Activated B cell treated with CpG ODN at 0.5 μM for 24 hours (primary cell): ENCODE measurements at regions not wholly inside any gene's neighbourhood (a gene's known extent, or its start where the extent isn't known, plus 50 kb on each side); places are given as distances from the start of the nearest gene placed in this dataset.

Experiments used
- ATAC-seq: fragments of 200-7000 bp; cut with Tn5 transposase; one replicate; pipeline ENCODE4 v1.10.0; 2021; ENCODE audit warnings: low read depth, mild to moderate bottlenecking, moderate library complexity
- CTCF ChIA-PET: fragments of 350-600 bp; sonication (Branson Sonifier 250); formaldehyde crosslinking; loops from one replicate; lab custom pipeline; 2021; ENCODE audit warnings: antibody characterized with exemption; lab: Charles Lee
- POLR2A ChIA-PET: fragments of 350-600 bp; sonication (Branson Sonifier 250); formaldehyde crosslinking; loops from one replicate; lab custom pipeline; 2021; ENCODE audit warnings: antibody characterized with exemption; lab: Charles Lee
- DNase-seq: peaks from one replicate; pipeline ENCODE4 v3.0.0; 2022
- H3K27ac Mint-ChIP-seq: one replicate; pipeline ENCODE4 v1.8.0; 2020; ENCODE audit warnings: mixed read lengths
- H3K27me3 Mint-ChIP-seq: one replicate; pipeline ENCODE4 v1.8.0; 2021; ENCODE audit warnings: mixed read lengths
- H3K36me3 Mint-ChIP-seq: one replicate; pipeline ENCODE4 v1.8.0; 2021; ENCODE audit warnings: low read depth, mixed read lengths
- H3K4me1 Mint-ChIP-seq: one replicate; pipeline ENCODE4 v1.8.0; 2021; ENCODE audit warnings: mixed read lengths
- H3K4me3 Mint-ChIP-seq: one replicate; pipeline ENCODE4 v1.8.0; 2020; ENCODE audit warnings: mild to moderate bottlenecking, mixed read lengths
- H3K9me3 Mint-ChIP-seq: one replicate; pipeline ENCODE4 v1.8.0; 2020; ENCODE audit warnings: mixed read lengths
- CTCF ChIP-seq: fragments of 200-600 bp; IDR thresholded peaks from one replicate; pipeline ENCODE4 v1.8.0; 2022; ENCODE audit warnings: antibody characterized with exemption, mild to moderate bottlenecking
- intact Hi-C: fragments of 100-400 bp; cut with micrococcal nuclease; formaldehyde crosslinking; loops from one replicate; pipeline ENCODE4 v1.15.1; 2024

DNA sequence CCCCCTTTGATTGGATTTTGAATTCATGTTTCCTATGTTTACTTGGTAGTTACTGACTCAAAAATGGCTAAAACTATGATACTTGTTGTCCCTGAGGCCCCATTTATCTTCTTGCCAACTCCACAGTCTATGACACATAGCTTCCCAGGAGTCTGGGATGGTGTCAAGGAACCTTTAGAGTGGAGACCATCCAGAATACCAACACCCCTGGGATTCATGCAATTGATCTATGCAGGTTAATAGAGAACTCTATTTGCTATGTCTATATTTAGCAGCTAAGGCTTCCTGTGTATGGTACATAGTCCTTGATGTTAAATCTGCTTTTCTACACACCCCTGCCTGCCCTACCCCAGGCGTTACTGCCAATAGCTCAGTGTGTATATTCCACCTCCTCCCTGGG lies 218.5 kb upstream of the HDAC4 start:
- CTCF ChIA-PET = no interaction called here
- H3K9me3 Mint-ChIP-seq = peaks cover 9% of the 10 kb centered on the region
- POLR2A ChIA-PET = no interaction called here
- no peak for DNase-seq
- no peaks in the 10 kb centered on the region for H3K4me1 Mint-ChIP-seq
- no peaks in the 10 kb centered on the region for H3K36me3 Mint-ChIP-seq
- H3K27ac Mint-ChIP-seq = no peak overlapping the region
- ATAC-seq = no peak
- H3K4me3 Mint-ChIP-seq = no peak overlapping the region
- H3K27me3 Mint-ChIP-seq = peaks cover 8% of the 10 kb centered on the region
- TF ChIP-seq CTCF = no peak
- intact Hi-C loops = no loop called here

GRCh38 chr2:239616729-239617128 lies 215.9 kb upstream of the HDAC4 start:
- no peak overlapping the region for H3K4me3 Mint-ChIP-seq
- no peak for ATAC-seq

DNA sequence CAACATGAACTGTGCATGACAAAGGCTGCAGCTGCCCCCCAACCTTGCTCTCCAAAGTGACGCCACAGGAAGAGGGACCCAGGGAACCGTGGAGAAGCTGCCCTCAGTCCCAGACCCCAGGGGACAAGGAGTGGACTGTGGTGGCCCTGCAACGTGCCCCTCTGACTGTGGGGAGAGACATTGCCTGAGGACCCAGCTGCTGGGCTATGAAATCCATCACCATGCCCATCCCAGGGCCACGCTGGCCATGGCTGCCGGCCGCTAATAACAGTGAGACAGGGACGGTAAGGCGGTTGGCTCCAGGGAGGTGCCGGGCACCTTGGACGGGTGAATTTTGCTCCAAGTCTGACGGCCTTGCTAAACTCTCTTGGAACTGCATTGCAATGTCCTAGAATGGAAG lies 211.3 kb upstream of the HDAC4 start:
- intact Hi-C loops = no loop called here
- ATAC-seq (no peak), DNase-seq (no peak)
- ChIA-PET CTCF (no interaction called here), POLR2A (no interaction called here)
- no peak for TF ChIP-seq CTCF
- Mint-ChIP-seq H3K27me3 (peaks cover 6% of the 10 kb centered on the region), H3K4me3 (no peak overlapping the region), H3K4me1 (no peaks in the 10 kb centered on the region), H3K36me3 (no peaks in the 10 kb centered on the region), H3K9me3 (peaks cover 3% of the 10 kb centered on the region), H3K27ac (no peak overlapping the region)

More at GRCh38 chr2:239616729-239617128, 215.9 kb upstream of the HDAC4 start:
- Mint-ChIP-seq H3K9me3 (peaks cover 9% of the 10 kb centered on the region), H3K27me3 (peaks cover 6% of the 10 kb centered on the region), H3K27ac (no peak overlapping the region), H3K4me1 (no peaks in the 10 kb centered on the region), H3K36me3 (no peaks in the 10 kb centered on the region)
- POLR2A ChIA-PET = no interaction called here
- intact Hi-C loops = no loop called here
- DNase-seq = no peak
- TF ChIP-seq CTCF = no peak
- CTCF ChIA-PET = no interaction called here

GRCh38 chr2:239611222-239611795 lies 210.5 kb upstream of the HDAC4 start:
- CTCF ChIA-PET = no interaction called here
- Mint-ChIP-seq H3K27ac (no peak overlapping the region), H3K27me3 (peaks cover 6% of the 10 kb centered on the region), H3K36me3 (no peaks in the 10 kb centered on the region), H3K9me3 (peaks cover 3% of the 10 kb centered on the region), H3K4me3 (no peak overlapping the region), H3K4me1 (no peaks in the 10 kb centered on the region)
- POLR2A ChIA-PET = no interaction called here
- intact Hi-C loops = no loop called here
- no peak for ATAC-seq
- DNase-seq = no peak
- no peak for TF ChIP-seq CTCF

DNA sequence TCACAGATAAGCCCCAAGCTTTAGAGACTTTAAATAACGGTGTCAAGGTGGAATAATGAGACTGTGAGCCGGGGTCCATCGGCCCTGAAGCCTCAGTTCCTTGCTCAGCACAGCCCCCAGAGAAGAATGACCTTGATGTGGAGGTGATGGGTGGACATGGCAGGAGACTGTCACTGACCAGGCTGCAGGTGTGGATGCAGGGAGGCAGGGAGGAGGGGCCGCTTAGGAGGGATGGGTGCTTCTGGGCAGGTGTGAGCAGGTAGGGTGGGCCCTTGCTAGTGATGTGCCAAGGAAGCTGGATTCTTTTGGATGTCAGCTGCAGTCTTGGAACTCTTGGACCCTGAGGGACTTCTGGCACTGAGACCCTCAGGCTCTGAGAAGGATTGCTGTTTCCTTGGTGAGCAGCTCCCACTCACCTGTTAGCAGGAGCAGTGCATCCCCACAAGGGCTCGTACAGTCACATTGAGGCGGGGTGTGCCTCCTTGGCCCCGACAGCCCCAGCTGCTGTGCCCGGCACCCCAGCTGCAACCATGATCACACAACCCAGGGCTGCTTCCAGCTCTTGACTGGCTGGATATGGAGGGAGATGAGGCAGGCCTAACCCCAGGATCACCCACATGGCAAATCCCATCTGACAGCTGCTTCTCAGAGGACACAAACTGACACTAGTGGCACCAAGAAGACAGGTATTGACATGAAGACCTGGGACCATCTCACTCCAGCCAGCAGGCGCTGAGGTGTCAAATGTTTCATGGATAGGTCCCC lies 209.8 kb upstream of the HDAC4 start:
- H3K4me3 Mint-ChIP-seq = no peak overlapping the region
- ChIA-PET POLR2A (no interaction called here), CTCF (no interaction called here)
- no peak for TF ChIP-seq CTCF
- DNase-seq (no peak), ATAC-seq (no peak)
- no peak overlapping the region for H3K27ac Mint-ChIP-seq
- H3K4me1 Mint-ChIP-seq = no peaks in the 10 kb centered on the region
- H3K27me3 Mint-ChIP-seq = peaks cover 8% of the 10 kb centered on the region
- H3K36me3 Mint-ChIP-seq = no peaks in the 10 kb centered on the region
- peaks cover 3% of the 10 kb centered on the region for H3K9me3 Mint-ChIP-seq
- intact Hi-C loops = no loop called here
